GM20000 (cell line): ENCODE measurements at regions not wholly inside any gene's neighbourhood (a gene's known extent, or its start where the extent isn't known, plus 50 kb on each side); places are given as distances from the start of the nearest gene placed in this dataset.

Experiments
- DNase-seq: peaks from one replicate; pipeline ENCODE4 v3.0.0; 2012; ENCODE audit warnings: low spot score
- CTCF ChIP-seq: IDR thresholded peaks from 2 replicates; pipeline ENCODE4 v1.5.1; 2012; ENCODE audit warnings: mild to moderate bottlenecking, control low read depth; ENCODE audit errors: extremely low read depth, missing control alignments

- TF ChIP-seq CTCF = no peak
- no peak for DNase-seq
Observed at GRCh38 chrX:118211891-118212816, 95.5 kb upstream of the KLHL13 start.

GRCh38 chrX:118212817-118213183 is 96.2 kb upstream of the KLHL13 start:
- peak; percentile 27 for DNase-seq
- no peak for TF ChIP-seq CTCF

- DNase-seq = no peak
- TF ChIP-seq CTCF = no peak
Observed at GRCh38 chrX:118215346-118215745, 98.7 kb upstream of the KLHL13 start.

GRCh38 chrX:118216087-118216486 is 99.5 kb upstream of the KLHL13 start:
- no peak for DNase-seq
- TF ChIP-seq CTCF = no peak

GRCh38 chrX:118216509-118216908 is 99.9 kb upstream of the KLHL13 start:
- DNase-seq = no peak
- TF ChIP-seq CTCF = no peak

GRCh38 chrX:118218079-118218478 is 101.5 kb upstream of the KLHL13 start:
- DNase-seq = no peak
- TF ChIP-seq CTCF = no peak

- DNase-seq = no peak
Observed at GRCh38 chrX:118218940-118219339, 102.3 kb upstream of the KLHL13 start.

More at GRCh38 chrX:118218940-118219339, 102.3 kb upstream of the KLHL13 start:
- no peak for TF ChIP-seq CTCF
